A549 (cell line): ENCODE measurements at regions not wholly inside any gene's neighbourhood (a gene's known extent, or its start where the extent isn't known, plus 50 kb on each side); places are given as distances from the start of the nearest gene placed in this dataset.

Source experiments
- ATAC-seq, 2 experiments: fragments of 200-7000 bp in 1 of 2; fragments of >200 bp in 1 of 2; cut with Nextera tagmentation in 1 of 2; cut with Tn5 transposase in 1 of 2; 3 replicates each; pipeline versions ENCODE4 v1.8.0 to v1.9.1; 2018 to 2020; ENCODE audit warnings: mild to moderate bottlenecking in 1 of 2, moderate library complexity in 1 of 2
- CTCF ChIA-PET: fragments of 300-600 bp; sonication (Branson Sonifier 250); formaldehyde crosslinking; extraction: SDS; loops from one replicate; lab custom pipeline; 2021; ENCODE audit warnings: antibody characterized with exemption, inconsistent platforms; lab: Yijun Ruan, JAX
- POLR2A ChIA-PET: fragments of 350-600 bp; formaldehyde crosslinking; extraction: SDS; loops from one replicate; lab custom pipeline; 2021; ENCODE audit warnings: antibody characterized with exemption, inconsistent platforms; lab: Yijun Ruan, JAX
- DNase-seq, 2 experiments: peaks; one replicate each; pipeline versions ENCODE4 v3.0.0 to v3.0.0-alpha.2; 2011 to 2016; ENCODE audit warnings: low read depth in 1 of 2, low spot score in 1 of 2
- FAIRE-seq: peaks from 2 replicates; lab custom pipeline; 2011; peaks lifted over from hg19 to GRCh38; lab: Jason Lieb, UNC
- H3K27ac ChIP-seq, 2 experiments: fragments of >200 bp; sonication (Bioruptor Twin); formaldehyde crosslinking; 3 replicates each; pipeline ENCODE4 v1.5.1; 2016 to 2017
- H3K4me1 ChIP-seq: fragments of >200 bp; sonication (Bioruptor Twin); formaldehyde crosslinking; 3 replicates; pipeline ENCODE4 v1.6.1; 2016
- H3K4me2 ChIP-seq: fragments of >200 bp; sonication (Bioruptor Twin); formaldehyde crosslinking; 3 replicates; pipeline ENCODE4 v1.6.1; 2016
- H3K4me3 ChIP-seq: fragments of >200 bp; sonication (Bioruptor Twin); formaldehyde crosslinking; 3 replicates; pipeline ENCODE4 v1.5.1; 2016
- H3K9me3 ChIP-seq: fragments of >200 bp; sonication (Bioruptor Twin); formaldehyde crosslinking; 3 replicates; pipeline ENCODE4 v1.6.1; 2016
- BHLHE40 ChIP-seq: IDR thresholded peaks from 2 replicates; pipeline ENCODE4 v1.6.1; 2012; ENCODE audit warnings: low read depth, low read length, inconsistent platforms
- CBX2 ChIP-seq: fragments of 200-600 bp; sonication (generic); IDR thresholded peaks from 2 replicates; pipeline ENCODE4 v1.6.1; 2016; ENCODE audit warnings: low read depth, mild to moderate bottlenecking, borderline replicate concordance
- CEBPB ChIP-seq, 2 experiments: fragments of >200 bp in 1 of 2; sonication (Bioruptor Twin) in 1 of 2; formaldehyde crosslinking in 1 of 2; IDR thresholded peaks; 2 replicates each; pipeline ENCODE4 v1.6.1; 2012 to 2016
- CHD2 ChIP-seq: fragments of 150-350 bp; IDR thresholded peaks from 2 replicates; pipeline ENCODE4 v1.6.1; 2014; ENCODE audit warnings: low read length; ENCODE audit not compliant: partially characterized antibody
- EHF ChIP-seq: fragments of 250-450 bp; sonication (Bioruptor Pico); IDR thresholded peaks from 2 replicates; pipeline ENCODE4 v1.5.0; 2020; ENCODE audit warnings: mild to moderate bottlenecking
- ESRRA ChIP-seq: fragments of 150-350 bp; IDR thresholded peaks from 2 replicates; pipeline ENCODE4 v1.6.1; 2014; ENCODE audit warnings: mild to moderate bottlenecking, low read length, borderline replicate concordance
- FOXS1 ChIP-seq: fragments of 250-450 bp; sonication (Bioruptor Pico); IDR thresholded peaks from 2 replicates; pipeline ENCODE4 v1.5.0; 2020; ENCODE audit warnings: mild to moderate bottlenecking, moderate library complexity
- HMGXB4 ChIP-seq: fragments of 250-450 bp; sonication (Bioruptor Pico); IDR thresholded peaks from 2 replicates; pipeline ENCODE4 v1.5.0; 2021; ENCODE audit warnings: mild to moderate bottlenecking, moderate library complexity, borderline replicate concordance
- HOXA7 ChIP-seq: fragments of 250-450 bp; sonication (Bioruptor Pico); IDR thresholded peaks from 2 replicates; pipeline ENCODE4 v1.5.0; 2020; ENCODE audit warnings: mild to moderate bottlenecking, moderate library complexity
- HOXB13 ChIP-seq: fragments of 250-450 bp; sonication (Bioruptor Pico); IDR thresholded peaks from 2 replicates; pipeline ENCODE4 v1.5.0; 2020; ENCODE audit warnings: low read depth, mild to moderate bottlenecking, moderate library complexity
- HOXB5 ChIP-seq: fragments of 250-450 bp; sonication (Bioruptor Pico); IDR thresholded peaks from 2 replicates; pipeline ENCODE4 v1.5.0; 2020; ENCODE audit warnings: mild to moderate bottlenecking, moderate library complexity
- KDM1A ChIP-seq: fragments of 200-600 bp; sonication (generic); IDR thresholded peaks from 2 replicates; pipeline ENCODE4 v1.6.1; 2016; ENCODE audit warnings: low read depth, mild to moderate bottlenecking
- KDM5A ChIP-seq: fragments of 200-600 bp; sonication (generic); IDR thresholded peaks from 2 replicates; pipeline ENCODE4 v1.6.1; 2016; ENCODE audit warnings: antibody characterized with exemption, mild to moderate bottlenecking
- MAFK ChIP-seq: fragments of 450-650 bp; IDR thresholded peaks from 2 replicates; pipeline ENCODE4 v1.6.1; 2014; ENCODE audit not compliant: partially characterized antibody
- MAX ChIP-seq: IDR thresholded peaks from 2 replicates; pipeline ENCODE4 v1.6.1; 2012
- MAZ ChIP-seq: fragments of 150-350 bp; IDR thresholded peaks from 2 replicates; pipeline ENCODE4 v1.6.1; 2014; ENCODE audit warnings: antibody characterized with exemption, low read depth, low read length, borderline replicate concordance
- NR3C1 ChIP-seq: fragments of >200 bp; sonication (Bioruptor Twin); formaldehyde crosslinking; IDR thresholded peaks from 3 replicates; pipeline ENCODE4 v1.6.1; 2017
- POLR2A ChIP-seq: IDR thresholded peaks from 2 replicates; pipeline ENCODE4 v1.6.1; 2012; ENCODE audit warnings: mild to moderate bottlenecking, low read length
- RAD21 ChIP-seq, 2 experiments: fragments of >200 bp in 1 of 2; sonication (Bioruptor Twin) in 1 of 2; formaldehyde crosslinking in 1 of 2; IDR thresholded peaks in 1 of 2; conservative IDR thresholded peaks in 1 of 2; 2 replicates in 1 of 2; 3 replicates in 1 of 2; pipeline ENCODE4 v1.6.1; 2012 to 2018; ENCODE audit warnings: inconsistent platforms in 1 of 2
- RFX5 ChIP-seq: fragments of 450-650 bp; IDR thresholded peaks from 2 replicates; pipeline ENCODE4 v1.7.1; 2014; ENCODE audit warnings: antibody characterized with exemption, mild to moderate bottlenecking, moderate library complexity
- SMC3 ChIP-seq: fragments of >200 bp; sonication (Bioruptor Twin); formaldehyde crosslinking; IDR thresholded peaks from 3 replicates; pipeline ENCODE4 v1.6.1; 2018; ENCODE audit warnings: inconsistent platforms
- TP53 ChIP-seq: fragments of 250-450 bp; sonication (Bioruptor Pico); IDR thresholded peaks from 2 replicates; pipeline ENCODE4 v1.5.0; 2021; ENCODE audit warnings: mild to moderate bottlenecking, moderate library complexity
- ZC3H11A ChIP-seq: fragments of 450-650 bp; IDR thresholded peaks from 2 replicates; pipeline ENCODE4 v1.6.1; 2014; ENCODE audit warnings: antibody characterized with exemption, mild to moderate bottlenecking
- ZFP36 ChIP-seq: fragments of 450-650 bp; IDR thresholded peaks from 2 replicates; pipeline ENCODE4 v1.6.1; 2014; ENCODE audit warnings: borderline replicate concordance; ENCODE audit not compliant: partially characterized antibody
- ZSCAN20 ChIP-seq: fragments of 250-450 bp; sonication (Bioruptor Pico); IDR thresholded peaks from 2 replicates; pipeline ENCODE4 v1.8.0; 2022; ENCODE audit warnings: mild to moderate bottlenecking, moderate library complexity
- WGBS: methylation state at CpG from one replicate; pipeline ENCODE4 v1.1.6; 2017; ENCODE audit errors: missing lambda C conversion rate; 5-methylcytosine and 5-hydroxymethylcytosine counted together
- TF ChIP-seq, protein P1 (sequence below): IDR thresholded peaks from 2 replicates; pipeline ENCODE4 v1.6.1; 2012; ENCODE audit warnings: low read depth, borderline replicate concordance
- TF ChIP-seq, protein P2 (sequence below): fragments of >200 bp; sonication (Bioruptor Twin); formaldehyde crosslinking; IDR thresholded peaks from 2 replicates; pipeline ENCODE4 v1.6.1; 2016
- TF ChIP-seq, protein P3 (sequence below): fragments of >200 bp; sonication (Bioruptor Twin); formaldehyde crosslinking; IDR thresholded peaks from 3 replicates; pipeline ENCODE4 v1.6.1; 2016

DNA sequence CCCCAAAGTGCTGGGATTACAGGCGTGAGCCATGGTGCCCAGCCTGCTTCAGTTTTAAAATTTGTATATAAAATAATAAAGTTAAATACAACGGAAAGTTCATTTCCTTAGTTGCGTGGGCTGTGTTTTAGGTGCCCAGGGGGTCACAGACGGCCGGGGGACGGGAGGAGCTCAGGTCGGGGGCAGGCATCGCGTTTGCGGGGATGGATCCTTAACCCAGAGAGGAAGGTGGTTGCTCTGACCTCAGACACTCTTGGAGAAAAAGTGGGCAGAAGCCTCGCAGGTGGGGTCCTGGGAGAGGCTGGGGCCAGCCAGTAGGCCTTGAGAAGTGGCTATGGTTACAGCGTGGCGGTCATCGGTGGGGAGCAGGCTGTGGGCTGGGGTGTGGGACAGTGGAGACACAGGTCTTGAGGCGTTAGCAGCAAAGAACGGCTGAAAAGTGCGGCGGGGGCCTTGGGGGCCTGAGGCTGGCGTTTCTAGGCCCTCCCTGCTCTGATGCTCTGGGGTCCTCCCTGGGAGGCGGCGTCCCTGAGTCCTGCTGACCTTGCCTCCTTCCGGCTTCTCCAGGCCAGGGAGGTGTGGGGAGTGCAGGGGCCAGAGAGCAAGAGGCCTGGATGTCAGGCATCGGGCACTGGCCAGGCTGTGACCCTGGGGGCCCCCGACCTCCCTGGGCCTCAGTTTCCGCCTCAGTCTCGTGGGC is 54.4 kb downstream of the UNCX start:
- H3K4me3 ChIP-seq = no peak overlapping the region
- H3K27ac ChIP-seq = no peak overlapping the region
- POLR2A ChIA-PET = no interaction called here
- FAIRE-seq (no peak), DNase-seq (no peak), ATAC-seq (no peak)
- CTCF ChIA-PET = no interaction called here
- 75% methylated on average over 26 of the region's 26 CpGs for WGBS
- TF ChIP-seq RFX5 (no peak), HMGXB4 (CRISPR knock-in tag) (no peak), NR3C1 (no peak), ESRRA (no peak), SMC3 (no peak), CHD2 (no peak), KDM1A (no peak), FOXS1 (CRISPR knock-in tag) (no peak), KDM5A (no peak), MAZ (no peak), CEBPB (IDR thresholded peaks at IDR 0.05) (no peak), MAX (no peak), HOXB13 (CRISPR knock-in tag) (no peak), ZFP36 (no peak), ZSCAN20 (CRISPR knock-in tag) (no peak), CBX2 (no peak), MAFK (no peak)
- TF ChIP-seq, protein P1, sequence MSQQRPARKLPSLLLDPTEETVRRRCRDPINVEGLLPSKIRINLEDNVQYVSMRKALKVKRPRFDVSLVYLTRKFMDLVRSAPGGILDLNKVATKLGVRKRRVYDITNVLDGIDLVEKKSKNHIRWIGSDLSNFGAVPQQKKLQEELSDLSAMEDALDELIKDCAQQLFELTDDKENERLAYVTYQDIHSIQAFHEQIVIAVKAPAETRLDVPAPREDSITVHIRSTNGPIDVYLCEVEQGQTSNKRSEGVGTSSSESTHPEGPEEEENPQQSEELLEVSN = no peak
- no peaks in the 10 kb centered on the region for H3K9me3 ChIP-seq
- H3K4me1 ChIP-seq = peaks cover 4% of the 10 kb centered on the region; the same call in 1 of the 3 replicates
- no peak overlapping the region for H3K4me2 ChIP-seq

GRCh38 chr7:1287752-1288201 is 55.1 kb downstream of the UNCX start:
- no peak overlapping the region for H3K4me3 ChIP-seq
- no peak overlapping the region for H3K4me2 ChIP-seq
- ATAC-seq = 0 out of 6 replicates have a peak, but pooled peaks of 1 of the 2 experiments have one; percentile 11
- H3K9me3 ChIP-seq = no peaks in the 10 kb centered on the region
- H3K4me1 ChIP-seq = peaks cover 4% of the 10 kb centered on the region; the same call in 1 of the 3 replicates
- no peak for FAIRE-seq
- no peak for DNase-seq
- POLR2A ChIA-PET = no interaction called here
- CTCF ChIA-PET = no interaction called here
- TF ChIP-seq HMGXB4 (CRISPR knock-in tag) (no peak), CHD2 (no peak), EHF (CRISPR knock-in tag) (no peak), RFX5 (no peak), CBX2 (no peak), CEBPB (IDR thresholded peaks at IDR 0.05) (no peak), MAZ (no peak), HOXA7 (CRISPR knock-in tag) (no peak), ZC3H11A (no peak), TP53 (CRISPR knock-in tag) (no peak), POLR2A (no peak), HOXB5 (no peak), RAD21 (conservative IDR thresholded peaks at IDR 0.05 in 1 of 2, IDR thresholded peaks at IDR 0.05 in 1 of 2) (no peak), BHLHE40 (no peak)
- TF ChIP-seq, protein P2, sequence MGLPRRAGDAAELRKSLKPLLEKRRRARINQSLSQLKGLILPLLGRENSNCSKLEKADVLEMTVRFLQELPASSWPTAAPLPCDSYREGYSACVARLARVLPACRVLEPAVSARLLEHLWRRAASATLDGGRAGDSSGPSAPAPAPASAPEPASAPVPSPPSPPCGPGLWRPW = no peak
- TF ChIP-seq, protein P3, sequence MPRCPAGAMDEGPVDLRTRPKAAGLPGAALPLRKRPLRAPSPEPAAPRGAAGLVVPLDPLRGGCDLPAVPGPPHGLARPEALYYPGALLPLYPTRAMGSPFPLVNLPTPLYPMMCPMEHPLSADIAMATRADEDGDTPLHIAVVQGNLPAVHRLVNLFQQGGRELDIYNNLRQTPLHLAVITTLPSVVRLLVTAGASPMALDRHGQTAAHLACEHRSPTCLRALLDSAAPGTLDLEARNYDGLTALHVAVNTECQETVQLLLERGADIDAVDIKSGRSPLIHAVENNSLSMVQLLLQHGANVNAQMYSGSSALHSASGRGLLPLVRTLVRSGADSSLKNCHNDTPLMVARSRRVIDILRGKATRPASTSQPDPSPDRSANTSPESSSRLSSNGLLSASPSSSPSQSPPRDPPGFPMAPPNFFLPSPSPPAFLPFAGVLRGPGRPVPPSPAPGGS = no peak
- no peak overlapping the region for H3K27ac ChIP-seq
- 54% methylated on average over 10 of the region's 19 CpGs for WGBS
